Lung (tissue), 11 donors: ENCODE measurements at regions not wholly inside any gene's neighbourhood (a gene's known extent, or its start where the extent isn't known, plus 50 kb on each side); places are given as distances from the start of the nearest gene placed in this dataset.
A peak's percentile ranks its signal among the peaks of the same experiment; 100 is the strongest.

Source experiments
- ATAC-seq: fragments of 200-7000 bp; cut with Tn5 transposase; one replicate; pipeline ENCODE4 v1.9.1; 2020; ENCODE audit warnings: moderate number of reproducible peaks; ENCODE audit not compliant: insufficient read depth, low FRiP score
- DNase-seq, 3 donors: peaks; one replicate each; pipeline ENCODE4 v3.0.0-alpha.2; 2013 to 2017
- H3K27ac ChIP-seq, 2 donors: one replicate each; pipeline ENCODE4 v1.5.1; 2013; ENCODE audit warnings: mild to moderate bottlenecking in 2 of 2, moderate library complexity in 2 of 2, control low read depth in 1 of 2, inconsistent platforms in 1 of 2, low read depth in 1 of 2, low read length in 1 of 2
- H3K27me3 ChIP-seq, 3 donors: one replicate each; pipeline ENCODE4 v1.5.1; 2013; ENCODE audit warnings: low read length in 2 of 3; ENCODE audit not compliant: control insufficient read depth in 3 of 3, insufficient read depth in 3 of 3
- H3K36me3 ChIP-seq, 4 donors: one replicate each; pipeline ENCODE4 v1.5.1; 2013; ENCODE audit warnings: low read length in 4 of 4, mild to moderate bottlenecking in 1 of 4, moderate library complexity in 1 of 4; ENCODE audit not compliant: control insufficient read depth in 4 of 4, insufficient read depth in 4 of 4
- H3K4me1 ChIP-seq, 5 donors: one replicate each; pipeline ENCODE4 v1.5.1; 2013; ENCODE audit warnings: low read length in 5 of 5, mild to moderate bottlenecking in 2 of 5, moderate library complexity in 1 of 5; ENCODE audit not compliant: control insufficient read depth in 5 of 5, insufficient read depth in 5 of 5
- H3K4me3 ChIP-seq: one replicate; pipeline ENCODE4 v1.5.1; 2013; ENCODE audit warnings: mild to moderate bottlenecking, control low read depth, moderate library complexity
- H3K9ac ChIP-seq, 2 donors: one replicate each; pipeline ENCODE4 v1.5.1; 2013; ENCODE audit warnings: low read length in 2 of 2, control low read depth in 1 of 2; ENCODE audit not compliant: insufficient read depth in 1 of 2
- H3K9me3 ChIP-seq, 4 donors: one replicate each; pipeline ENCODE4 v1.5.1; 2013; ENCODE audit warnings: low read length in 3 of 4, mild to moderate bottlenecking in 1 of 4, moderate library complexity in 1 of 4; ENCODE audit not compliant: control insufficient read depth in 4 of 4, insufficient read depth in 3 of 4
- WGBS, 2 donors: extraction: QIAGEN DNeasy Blood & Tissue Kit; methylation state at CpG; one replicate each; pipeline ENCODE4 v1.1.7; 2013; 5-methylcytosine and 5-hydroxymethylcytosine counted together
- TF ChIP-seq, protein P1 (sequence below): IDR thresholded peaks from 2 replicates; pipeline ENCODE4 v1.5.1; 2012; ENCODE audit warnings: mild to moderate bottlenecking; ENCODE audit errors: control extremely low read depth, extremely low read depth
- donor health status: control.
- donor health status: control.
- donor health status: Bipolar disorder and iron deficiency.
- donor health status: healthy.
- donor health status: DM: yes; HTN: yes; CAD: no.

GRCh38 chr4:143046906-143047305 lies 137.8 kb upstream of the USP38 start:
- Histone ChIP-seq H3K27me3 (no peaks in the 10 kb centered on the region), H3K4me3 (no peak overlapping the region), H3K9ac (no peak overlapping the region), H3K27ac (no peak overlapping the region), H3K4me1 (no peaks in the 10 kb centered on the region), H3K36me3 (no peaks in the 10 kb centered on the region), H3K9me3 (peaks cover 0 to 2% (median 0%) of the 10 kb centered on the region in 4 donors)
- 91 to 92% methylated on average over 4 of the region's 4 CpGs for WGBS, 2 donors
- DNase-seq (no peak), ATAC-seq (no peak)
- TF ChIP-seq, protein P1, sequence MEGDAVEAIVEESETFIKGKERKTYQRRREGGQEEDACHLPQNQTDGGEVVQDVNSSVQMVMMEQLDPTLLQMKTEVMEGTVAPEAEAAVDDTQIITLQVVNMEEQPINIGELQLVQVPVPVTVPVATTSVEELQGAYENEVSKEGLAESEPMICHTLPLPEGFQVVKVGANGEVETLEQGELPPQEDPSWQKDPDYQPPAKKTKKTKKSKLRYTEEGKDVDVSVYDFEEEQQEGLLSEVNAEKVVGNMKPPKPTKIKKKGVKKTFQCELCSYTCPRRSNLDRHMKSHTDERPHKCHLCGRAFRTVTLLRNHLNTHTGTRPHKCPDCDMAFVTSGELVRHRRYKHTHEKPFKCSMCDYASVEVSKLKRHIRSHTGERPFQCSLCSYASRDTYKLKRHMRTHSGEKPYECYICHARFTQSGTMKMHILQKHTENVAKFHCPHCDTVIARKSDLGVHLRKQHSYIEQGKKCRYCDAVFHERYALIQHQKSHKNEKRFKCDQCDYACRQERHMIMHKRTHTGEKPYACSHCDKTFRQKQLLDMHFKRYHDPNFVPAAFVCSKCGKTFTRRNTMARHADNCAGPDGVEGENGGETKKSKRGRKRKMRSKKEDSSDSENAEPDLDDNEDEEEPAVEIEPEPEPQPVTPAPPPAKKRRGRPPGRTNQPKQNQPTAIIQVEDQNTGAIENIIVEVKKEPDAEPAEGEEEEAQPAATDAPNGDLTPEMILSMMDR: no peak

DNA sequence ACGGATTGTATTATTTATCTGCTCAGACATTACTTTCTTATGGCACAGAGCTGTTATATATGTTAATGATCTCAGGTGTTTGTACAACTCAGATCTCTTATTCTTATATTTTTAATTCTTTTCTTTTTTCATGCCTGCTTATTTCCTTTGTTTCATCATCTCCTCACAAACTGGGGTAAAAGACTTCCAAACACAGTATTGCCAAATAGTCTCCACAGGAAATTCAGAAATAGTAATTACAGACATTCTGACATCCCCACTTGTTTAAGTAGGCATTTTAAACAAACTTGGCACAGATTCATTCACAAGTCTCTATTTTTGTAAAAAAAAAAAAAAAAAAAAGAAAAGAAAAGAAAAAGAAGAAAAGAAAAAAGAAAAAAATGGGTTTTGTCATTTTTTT lies 129.7 kb upstream of the USP38 start:
- no peaks in the 10 kb centered on the region for H3K36me3 ChIP-seq

GRCh38 chr4:143055997-143056396 lies 128.7 kb upstream of the USP38 start:
- no peaks in the 10 kb centered on the region for H3K36me3 ChIP-seq
- no peaks in the 10 kb centered on the region for H3K27me3 ChIP-seq
- 96 to 97% methylated on average over 4 of the region's 4 CpGs for WGBS, 2 donors
- H3K4me3 ChIP-seq: no peak overlapping the region
- ATAC-seq: no peak
- H3K9ac ChIP-seq: no peak overlapping the region
- no peak for DNase-seq
- TF ChIP-seq, protein P1: no peak
- H3K27ac ChIP-seq: no peak overlapping the region
- no peaks in the 10 kb centered on the region for H3K9me3 ChIP-seq
- no peaks in the 10 kb centered on the region for H3K4me1 ChIP-seq

More for the DNA sequence above, 129.7 kb upstream of the USP38 start:
- Histone ChIP-seq H3K9me3 (no peaks in the 10 kb centered on the region), H3K27ac (no peak overlapping the region), H3K4me3 (no peak overlapping the region), H3K4me1 (no peaks in the 10 kb centered on the region), H3K27me3 (no peaks in the 10 kb centered on the region), H3K9ac (no peak overlapping the region)
- WGBS, 2 donors: 0 to 45% methylated on average over 1 of the region's 1 CpG
- TF ChIP-seq, protein P1: no peak
- ATAC-seq (no peak), DNase-seq (peak in 1 of 3 donors; percentile 9)

- Histone ChIP-seq H3K4me3 (no peak overlapping the region), H3K4me1 (no peaks in the 10 kb centered on the region), H3K36me3 (no peaks in the 10 kb centered on the region), H3K9me3 (peaks cover 0 to 2% (median 0%) of the 10 kb centered on the region in 4 donors), H3K9ac (no peak overlapping the region), H3K27me3 (no peaks in the 10 kb centered on the region), H3K27ac (no peak overlapping the region)
- 87 to 94% methylated on average over 4 of the region's 4 CpGs for WGBS, 2 donors
- TF ChIP-seq, protein P1: no peak
- DNase-seq (no peak), ATAC-seq (no peak)
Observed at GRCh38 chr4:143071351-143071750, 113.4 kb upstream of the USP38 start.
